NB4 (cell line): ENCODE measurements at regions not wholly inside any gene's neighbourhood (a gene's known extent, or its start where the extent isn't known, plus 50 kb on each side); places are given as distances from the start of the nearest gene placed in this dataset.

Source experiments
- CTCF ChIP-seq: IDR thresholded peaks from one replicate; pipeline ENCODE4 v1.5.1; 2012; ENCODE audit warnings: low read depth, low read length
- MAX ChIP-seq: IDR thresholded peaks from 2 replicates; pipeline ENCODE4 v1.6.1; 2011; ENCODE audit warnings: low read depth, low read length
- MYC ChIP-seq: IDR thresholded peaks from 2 replicates; pipeline ENCODE4 v1.6.1; 2011; ENCODE audit warnings: low read depth, low read length
- POLR2A ChIP-seq: IDR thresholded peaks from 2 replicates; pipeline ENCODE4 v1.6.1; 2011; ENCODE audit warnings: mild to moderate bottlenecking; ENCODE audit not compliant: insufficient read length; ENCODE audit errors: extremely low read depth

DNA sequence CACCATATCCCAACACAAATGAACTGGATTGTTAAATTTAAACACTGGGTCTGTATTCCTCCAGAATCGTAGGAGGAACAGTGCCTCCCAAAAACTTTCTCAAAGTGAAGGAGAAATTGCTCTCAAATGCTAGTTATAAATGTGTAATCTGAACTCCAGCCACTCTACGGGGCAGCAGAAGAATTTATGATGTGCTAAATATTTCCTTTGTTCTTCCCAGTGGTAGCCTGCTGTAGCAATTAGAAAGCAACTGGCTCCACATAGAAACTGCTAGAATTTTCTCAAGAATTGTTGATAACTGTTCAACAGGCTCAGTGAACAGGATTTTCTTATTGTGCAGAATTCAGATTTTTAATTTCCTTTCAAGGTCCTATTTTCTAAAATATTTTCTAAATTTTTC, 49.8 kb upstream of the EYA4 start:
- TF ChIP-seq CTCF, result no peak
- no peak for TF ChIP-seq POLR2A
- TF ChIP-seq MAX, result no peak
- no peak for TF ChIP-seq MYC
